GM21390 (cell line): ENCODE measurements at regions not wholly inside any gene's neighbourhood (a gene's known extent, or its start where the extent isn't known, plus 50 kb on each side); places are given as distances from the start of the nearest gene placed in this dataset.

Experiments
- ATAC-seq: cut with Tn5 transposase; IDR thresholded peaks from one replicate; pipeline ENCODE4 v1.9.1; 2021; ENCODE audit not compliant: unreplicated experiment

DNA sequence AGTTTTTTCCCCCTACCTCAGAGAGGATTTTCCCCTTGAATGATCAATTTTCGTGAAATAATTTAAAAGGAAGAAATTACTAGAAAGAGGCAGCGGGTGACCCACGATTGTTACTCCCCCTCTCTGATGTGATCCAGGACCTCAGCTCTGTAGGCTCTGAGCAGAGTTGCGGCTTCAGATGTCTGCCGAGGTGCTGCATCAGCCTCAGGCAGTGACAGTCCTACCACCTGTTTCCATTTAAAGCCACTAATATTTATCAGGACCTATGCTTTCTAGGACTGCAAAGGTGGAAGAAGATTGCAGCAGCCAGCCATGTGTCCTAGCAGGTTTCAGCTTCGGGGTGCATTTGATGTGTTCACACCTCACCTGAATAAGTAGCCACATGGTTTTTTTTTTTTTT is 294.8 kb upstream of the C2CD4B start:
- ATAC-seq, result no peak

DNA sequence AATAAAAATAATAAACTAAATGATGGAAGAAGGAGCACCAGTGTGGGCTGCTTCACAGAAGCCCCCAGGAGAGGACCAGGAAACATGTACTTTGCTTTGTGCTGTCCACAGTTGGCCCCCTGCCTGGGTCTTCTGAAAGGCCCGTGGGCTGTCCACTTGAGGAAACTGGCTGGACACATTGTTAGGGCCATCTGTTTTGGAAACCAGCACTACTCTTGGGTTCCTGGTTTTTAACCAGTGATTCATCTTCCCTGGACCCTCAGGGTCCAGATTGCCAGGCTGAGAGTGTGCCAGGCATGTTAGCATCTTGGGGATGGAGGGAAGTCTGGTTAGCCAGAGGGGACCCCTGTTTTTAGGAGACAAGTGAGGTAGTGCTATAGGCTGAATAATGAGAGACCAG is 297.2 kb upstream of the C2CD4B start:
- ATAC-seq, result no peak

DNA sequence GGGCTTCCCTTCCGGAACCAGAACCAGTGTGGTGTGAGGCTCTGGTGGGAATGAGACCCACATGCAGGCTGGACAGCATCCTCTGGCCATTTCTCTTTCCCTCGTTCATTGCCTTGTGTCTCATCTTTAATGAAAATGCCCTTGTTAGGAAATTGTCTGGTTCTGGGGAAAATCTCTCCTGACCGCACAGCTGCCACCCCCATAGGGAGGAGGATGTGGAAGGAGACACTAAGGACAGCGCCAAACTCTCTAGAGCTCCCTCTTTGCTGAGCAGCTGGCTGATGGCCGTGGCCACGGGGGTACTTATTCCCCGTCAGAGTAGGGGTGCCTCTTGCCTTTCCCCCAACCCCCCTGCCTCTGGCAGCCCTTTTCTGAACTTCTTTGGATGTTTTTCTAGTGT is 297.6 kb upstream of the C2CD4B start:
- ATAC-seq, result no peak

DNA sequence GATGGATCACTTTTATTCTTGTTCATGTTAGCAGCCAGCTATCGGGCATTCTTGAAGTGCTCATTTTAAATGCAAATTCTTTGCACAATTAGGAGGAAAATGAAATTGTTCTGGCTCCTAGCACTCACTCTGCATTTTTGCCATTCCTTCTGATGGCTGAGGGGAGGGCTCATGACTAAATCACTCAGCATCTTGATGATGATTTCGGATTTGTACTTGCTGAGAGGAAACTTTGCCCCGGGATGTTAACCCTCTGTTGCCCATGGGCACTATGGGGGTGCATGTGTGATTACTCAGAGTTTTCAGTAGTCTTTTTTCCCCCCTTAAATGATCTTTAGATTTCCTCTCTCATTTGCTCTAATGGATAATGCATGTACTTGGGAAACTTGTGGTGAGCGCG is 299.6 kb upstream of the C2CD4B start:
- no peak for ATAC-seq

- ATAC-seq, result no peak
These were observed 300.1 kb upstream of the C2CD4B start for GRCh38 chr15:62465173-62465572.

DNA sequence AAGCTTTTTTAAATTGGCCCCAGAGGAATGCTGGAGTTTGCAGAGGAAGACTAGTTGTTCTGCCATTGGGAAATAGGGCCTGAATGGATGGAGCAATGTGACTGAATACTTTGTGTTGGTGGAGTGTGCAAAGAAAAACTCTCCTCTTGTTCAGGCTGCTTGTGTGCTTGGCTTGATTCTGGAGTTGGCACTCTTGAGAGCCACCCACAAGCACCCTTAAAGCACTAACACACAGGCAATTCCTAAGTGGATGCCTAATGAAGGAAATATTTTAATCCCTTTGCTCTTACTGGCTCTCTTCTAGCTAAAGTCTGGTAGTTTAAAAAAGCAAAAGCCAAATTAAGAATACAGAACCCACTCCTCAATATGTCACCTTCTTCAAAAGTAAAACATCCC is 304.4 kb upstream of the C2CD4B start:
- no peak for ATAC-seq

DNA sequence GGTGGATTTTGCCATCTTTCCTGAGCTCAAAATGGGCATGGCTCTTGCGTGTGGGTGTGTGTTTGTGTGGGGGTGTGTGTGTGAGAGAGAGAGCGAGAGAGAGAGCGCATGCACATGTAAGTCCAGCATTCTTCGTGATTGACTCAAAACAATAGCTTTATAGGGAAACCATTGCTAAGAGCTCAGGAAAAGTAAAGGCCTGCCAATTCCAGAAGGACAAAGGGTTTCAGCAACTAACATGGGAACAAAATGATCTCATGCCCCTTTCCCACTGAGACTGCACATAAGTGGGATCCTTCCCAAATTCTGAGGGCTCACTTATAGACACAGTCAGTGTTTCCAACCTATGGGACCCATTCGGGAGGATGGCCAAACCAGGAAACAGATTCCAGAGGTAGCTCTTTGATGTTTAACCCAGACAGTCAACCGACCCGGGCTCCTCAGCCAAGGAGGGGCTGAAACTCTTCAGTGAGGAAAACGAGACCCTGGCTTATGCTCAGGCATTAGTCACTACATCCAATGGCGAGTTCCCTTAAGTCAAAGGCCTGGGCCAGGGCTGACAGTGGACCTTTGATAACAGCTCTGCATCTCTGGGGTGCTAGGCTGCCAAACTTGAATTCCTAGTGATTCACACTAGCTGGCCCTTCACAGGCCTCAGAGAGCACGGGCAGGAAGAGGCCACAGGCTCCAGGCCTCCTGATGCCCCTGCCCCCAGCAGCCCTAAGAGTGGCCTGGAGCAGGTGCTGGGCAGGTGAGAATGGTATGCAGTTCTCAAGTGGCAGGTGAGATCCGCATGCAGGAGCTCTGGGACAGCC is 305.0 kb upstream of the C2CD4B start:
- no peak for ATAC-seq

DNA sequence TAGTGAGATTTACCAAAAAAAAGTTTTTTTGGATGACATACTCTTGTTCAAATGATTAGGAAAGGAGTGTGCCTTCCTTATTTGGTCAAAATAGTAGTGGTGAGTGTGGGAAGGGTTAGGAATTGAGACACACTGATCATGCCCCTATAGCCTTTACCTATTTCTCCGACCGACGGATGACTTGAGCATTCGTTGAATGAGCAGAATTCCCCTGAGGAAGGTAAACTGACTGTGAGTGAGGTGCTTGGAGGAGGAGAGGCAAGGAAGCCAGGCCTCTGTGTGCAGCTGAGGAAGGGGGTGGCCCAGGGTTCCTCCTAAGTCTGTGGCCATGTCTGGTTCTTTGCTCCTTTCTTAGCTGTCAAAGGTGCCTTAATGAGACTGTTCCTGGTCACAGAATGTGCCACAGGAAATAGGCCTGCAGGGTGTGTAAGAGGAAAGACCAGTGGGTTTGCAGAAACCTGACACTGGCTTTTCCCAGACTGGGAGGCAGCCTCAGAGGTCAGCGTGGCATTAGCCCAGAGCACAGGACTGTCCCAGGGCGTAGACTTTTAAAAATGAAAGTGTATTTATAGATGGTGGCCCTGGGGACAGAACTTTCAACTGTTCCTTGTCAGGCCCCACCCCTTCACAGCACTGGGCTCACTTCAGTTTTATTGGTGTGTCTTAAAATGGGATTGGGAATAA is 307.7 kb upstream of the C2CD4B start:
- ATAC-seq, result no peak

DNA sequence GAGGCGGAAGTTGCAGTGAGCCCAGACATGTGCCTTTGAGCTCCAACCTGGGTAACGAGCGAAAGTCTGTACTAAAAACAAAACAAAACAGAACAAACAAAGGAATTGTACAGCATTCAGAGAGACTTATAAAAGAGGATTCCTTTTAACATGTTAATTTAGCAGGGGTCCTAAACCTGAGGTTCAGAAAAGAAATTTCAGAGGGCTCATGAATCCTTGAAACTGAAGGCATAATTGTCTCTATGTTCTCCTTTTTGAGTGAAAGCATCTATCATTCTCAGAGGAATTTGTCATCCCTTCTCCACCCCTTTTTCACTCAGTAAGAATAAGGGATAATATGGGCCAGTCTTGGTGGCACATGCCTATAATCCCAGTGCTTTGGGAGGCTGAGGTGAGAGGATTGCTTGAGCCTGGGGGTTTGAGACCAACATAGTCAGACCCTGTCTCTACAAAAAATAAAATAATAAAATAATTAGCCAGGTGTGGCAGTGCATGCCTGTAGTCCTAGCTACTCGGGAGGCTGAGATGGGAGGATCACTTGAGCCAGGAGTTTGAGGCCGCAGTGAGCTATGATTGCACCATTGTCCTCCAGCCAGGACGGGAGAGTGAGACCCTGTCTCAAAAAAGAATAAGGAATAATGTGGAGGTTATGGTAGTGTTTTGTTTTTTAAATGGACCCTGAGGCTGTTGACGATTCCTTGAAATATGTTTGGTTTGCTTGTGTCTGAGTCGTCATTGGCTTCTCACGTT is 309.1 kb upstream of the C2CD4B start:
- ATAC-seq, result no peak

GRCh38 chr15:62474771-62475124 is 309.7 kb upstream of the C2CD4B start:
- ATAC-seq, result no peak

DNA sequence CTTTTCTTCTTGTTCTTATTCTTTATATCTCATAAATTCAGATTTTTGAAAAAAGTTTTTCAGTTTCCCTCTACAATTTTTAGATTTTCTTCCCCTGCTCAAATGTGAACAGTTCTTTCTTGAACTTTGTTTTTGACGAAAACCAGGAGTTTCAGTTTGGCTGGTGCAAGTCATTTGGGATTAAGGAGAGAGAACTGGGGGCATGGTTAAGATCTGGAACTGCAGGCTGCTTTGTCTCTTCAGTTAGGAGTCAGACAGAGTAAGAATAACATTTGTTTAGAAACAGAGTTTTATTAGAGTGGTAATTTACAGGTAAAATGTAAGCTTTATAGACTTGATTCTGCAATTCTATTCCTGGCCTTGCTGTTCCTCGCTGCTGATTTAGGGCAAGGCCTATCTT is 310.5 kb upstream of the C2CD4B start:
- ATAC-seq, result no peak

DNA sequence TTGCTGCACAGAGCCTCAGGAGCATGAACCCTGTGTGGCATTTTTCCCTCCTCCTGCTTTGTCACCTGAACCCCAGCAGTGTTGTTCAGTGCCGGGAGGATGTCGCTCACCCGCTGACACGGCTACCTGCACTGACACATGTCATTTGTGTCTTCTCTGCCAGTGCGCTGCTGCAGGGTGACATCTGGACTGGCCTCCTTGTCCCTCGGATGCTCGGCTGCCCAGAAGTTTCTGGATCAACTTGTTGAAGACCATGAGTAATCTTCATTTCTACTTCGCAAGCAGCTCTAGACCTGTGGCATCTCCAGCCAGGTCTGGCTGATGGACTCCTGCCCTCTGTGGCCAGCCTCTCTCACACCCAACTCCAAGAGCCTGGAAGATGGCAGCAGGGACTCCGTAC is 311.1 kb upstream of the C2CD4B start:
- ATAC-seq, result no peak

DNA sequence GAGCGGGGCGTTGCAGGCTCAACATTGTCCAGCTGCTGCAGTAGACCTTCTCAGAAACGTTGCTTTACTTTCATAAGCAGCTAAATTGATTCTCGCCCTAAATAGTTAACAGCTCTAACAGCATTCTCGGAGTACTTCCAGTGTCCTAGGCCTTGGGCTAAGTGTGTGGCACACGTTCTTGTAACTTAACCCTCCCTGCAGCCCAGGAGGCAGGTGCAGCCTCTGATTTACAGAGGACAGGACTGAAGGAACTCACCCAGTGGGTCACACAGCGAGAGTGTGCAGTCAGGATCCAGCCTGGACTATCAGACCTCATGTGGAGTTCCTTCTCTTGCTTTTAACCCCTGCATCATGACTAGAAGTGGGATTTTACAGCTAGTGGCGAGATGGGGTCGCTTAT is 312.8 kb upstream of the C2CD4B start:
- ATAC-seq, result no peak

DNA sequence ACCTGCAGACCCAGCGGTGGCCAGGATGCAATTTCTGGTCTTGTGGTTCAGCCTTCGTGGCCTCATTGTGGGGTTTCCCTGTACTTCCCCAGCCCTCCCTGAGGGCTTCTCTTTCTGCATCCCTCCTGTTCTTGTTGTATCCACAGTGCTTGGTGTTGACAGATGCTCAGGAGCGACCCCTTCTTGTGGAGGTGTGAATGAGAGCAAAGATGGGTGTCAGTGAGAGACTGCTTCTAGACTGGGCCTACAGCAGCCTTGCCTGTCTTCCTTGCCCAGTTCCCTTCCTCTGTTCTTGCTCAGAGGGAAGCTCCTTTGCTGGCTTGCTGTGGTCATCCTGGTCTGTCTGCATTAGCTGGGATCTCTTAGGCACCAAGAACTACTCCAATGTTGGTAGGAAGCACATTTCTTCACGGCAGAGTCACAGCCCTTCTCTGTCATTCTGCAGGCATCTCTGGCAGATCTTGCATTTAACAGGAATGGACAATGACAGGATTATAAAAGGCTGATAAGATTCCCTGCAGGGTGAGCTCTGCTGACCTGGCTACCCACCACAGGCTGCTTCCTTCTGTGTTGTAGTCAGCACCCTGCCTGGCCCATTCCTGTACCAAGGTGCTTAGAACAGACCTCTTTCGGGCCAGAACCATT is 317.8 kb upstream of the C2CD4B start:
- peak; percentile 51 for ATAC-seq

DNA sequence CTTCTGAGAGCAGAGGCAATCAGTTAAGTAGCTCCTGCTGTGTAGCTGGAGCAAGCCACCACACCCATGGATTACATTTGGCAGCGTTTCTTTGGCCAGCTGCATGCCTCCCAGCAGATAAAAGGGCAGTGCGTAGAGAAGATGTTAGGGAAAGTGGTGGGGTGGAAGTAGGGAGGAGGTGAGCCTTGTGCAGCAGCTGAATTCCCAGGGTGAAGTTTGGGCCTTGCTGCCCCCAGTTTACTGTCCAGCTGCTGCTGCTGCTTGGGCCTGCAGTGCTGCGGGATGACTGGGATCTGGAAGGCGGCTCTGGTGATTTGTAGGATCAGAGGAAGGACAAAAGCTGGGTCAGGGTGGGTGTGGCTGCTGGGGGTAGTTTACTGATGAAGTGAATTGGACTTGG is 318.7 kb upstream of the C2CD4B start:
- ATAC-seq, result no peak

DNA sequence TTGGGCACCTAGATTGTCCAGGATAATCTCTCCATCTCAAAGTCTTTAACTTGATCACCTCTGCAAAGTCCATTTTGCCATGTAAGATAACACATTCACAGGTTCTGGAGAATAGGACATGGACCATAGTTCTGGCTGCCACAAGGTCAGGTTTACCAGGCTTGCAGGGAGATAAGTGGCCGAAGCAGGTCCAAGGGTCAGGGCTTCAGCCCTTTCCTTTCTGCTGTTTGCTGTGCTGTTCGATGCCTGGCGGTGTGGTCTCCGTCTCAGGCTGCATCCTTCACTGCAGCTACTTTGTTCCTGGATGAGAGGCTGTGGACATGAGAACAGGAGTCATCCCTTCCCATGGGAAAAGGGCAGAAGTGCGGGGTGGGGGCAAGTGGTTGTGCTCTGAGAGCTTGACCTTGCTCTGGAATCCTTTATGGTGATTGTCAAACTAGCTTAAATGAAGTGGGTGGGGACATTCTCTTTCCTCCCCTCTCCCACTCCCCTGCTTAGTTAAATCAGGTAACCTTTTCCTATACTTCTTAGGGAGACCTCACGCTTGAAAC is 320.2 kb upstream of the C2CD4B start:
- no peak for ATAC-seq

DNA sequence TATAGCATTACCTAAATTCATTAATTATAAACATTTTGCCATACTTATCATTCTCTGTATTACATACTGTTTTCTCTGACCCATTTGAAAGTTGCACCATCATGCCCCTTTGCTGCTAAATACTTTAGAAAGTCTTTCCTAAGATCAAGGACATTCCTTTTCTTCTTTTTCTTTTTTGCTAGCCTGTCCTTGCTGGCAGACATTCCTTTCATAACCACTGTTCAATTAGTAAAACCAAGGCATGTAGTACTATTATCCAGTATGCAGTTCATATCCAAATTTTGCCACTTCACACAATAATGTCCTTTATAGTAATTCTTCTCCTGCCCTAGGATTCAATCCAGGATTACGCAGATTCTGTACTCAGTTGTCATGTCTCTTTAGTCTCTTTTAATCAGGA is 321.0 kb upstream of the C2CD4B start:
- no peak for ATAC-seq

DNA sequence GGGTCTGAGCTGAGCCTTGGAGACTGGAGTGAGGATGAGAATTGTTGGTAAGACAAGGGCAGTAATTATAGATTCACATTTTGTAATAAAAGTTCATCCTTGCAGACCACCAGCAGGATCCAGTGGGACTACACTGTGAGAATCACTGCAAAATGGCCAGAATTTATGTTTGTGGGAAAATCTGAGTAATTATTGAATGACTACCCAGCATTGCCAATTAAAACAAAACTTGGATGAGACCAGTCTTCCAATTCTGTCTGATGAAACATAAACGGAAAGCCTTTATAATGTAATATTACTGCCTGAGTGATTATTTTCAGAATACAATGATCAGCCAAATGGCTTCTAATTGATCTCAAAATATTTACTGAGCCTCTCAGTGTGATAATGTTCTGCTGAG is 323.3 kb upstream of the C2CD4B start:
- ATAC-seq, result no peak

GRCh38 chr15:62491642-62492041 is 326.6 kb upstream of the C2CD4B start:
- ATAC-seq, result no peak

- ATAC-seq, result no peak
These were observed 327.8 kb upstream of the C2CD4B start for GRCh38 chr15:62492900-62493299.

DNA sequence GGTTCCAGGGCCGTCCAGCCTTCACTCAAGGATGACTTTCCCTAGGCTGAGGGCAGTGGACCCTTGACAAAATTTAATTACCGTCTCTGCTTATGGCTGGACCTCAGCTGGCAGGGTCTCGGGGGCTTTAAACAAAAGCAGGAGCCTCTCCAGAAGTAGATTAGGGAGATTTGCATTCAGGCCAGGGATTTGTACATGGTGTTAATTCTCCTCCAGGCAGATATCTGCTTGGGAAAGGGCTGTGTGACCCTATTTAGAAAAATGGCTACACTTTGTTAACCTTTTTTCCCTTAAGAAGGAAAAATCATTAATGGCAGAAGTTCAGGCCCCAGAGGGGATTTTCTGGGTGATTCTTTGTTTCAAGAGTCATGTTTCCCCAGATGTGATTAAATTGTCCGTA is 329.1 kb upstream of the C2CD4B start:
- no peak for ATAC-seq
